ENCODE measurements at regions not wholly inside any gene's neighbourhood (a gene's known extent, or its start where the extent isn't known, plus 50 kb on each side); places are given as distances from the start of the nearest gene placed in this dataset.

DNA sequence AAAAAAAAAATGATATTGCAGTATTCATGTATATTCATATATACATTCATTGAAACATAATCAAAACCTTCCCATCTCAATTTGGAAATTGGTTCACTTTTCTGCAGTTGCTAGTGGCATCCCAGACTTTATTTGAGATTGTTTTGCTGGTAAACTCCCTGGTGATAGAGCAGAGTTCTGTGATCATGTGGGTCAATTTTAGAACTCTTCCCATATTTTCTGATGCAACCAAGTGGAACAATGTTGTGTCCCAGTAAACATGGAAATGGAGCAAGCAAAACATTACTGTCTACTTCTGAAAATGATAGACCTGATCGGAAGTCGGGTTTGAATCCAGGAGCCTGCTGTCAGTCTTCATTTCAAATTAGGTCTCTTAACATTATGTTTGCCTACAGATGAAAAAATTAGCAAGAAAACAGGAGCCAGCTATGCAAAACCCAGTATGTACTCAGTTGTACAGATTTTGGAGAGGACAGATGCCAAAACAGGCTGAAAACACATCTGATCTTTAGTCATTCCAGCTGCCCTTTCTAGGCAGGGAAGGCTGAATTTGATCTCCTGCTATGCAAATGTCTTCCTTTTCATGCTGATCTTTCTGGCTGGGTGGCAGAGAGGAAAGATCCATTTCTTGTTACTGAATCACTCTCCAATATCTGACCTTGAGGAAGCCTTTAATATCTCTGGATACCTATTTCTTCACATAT, 786.6 kb upstream of the SOX9 start:
- TF ChIP-seq, protein P1, sequence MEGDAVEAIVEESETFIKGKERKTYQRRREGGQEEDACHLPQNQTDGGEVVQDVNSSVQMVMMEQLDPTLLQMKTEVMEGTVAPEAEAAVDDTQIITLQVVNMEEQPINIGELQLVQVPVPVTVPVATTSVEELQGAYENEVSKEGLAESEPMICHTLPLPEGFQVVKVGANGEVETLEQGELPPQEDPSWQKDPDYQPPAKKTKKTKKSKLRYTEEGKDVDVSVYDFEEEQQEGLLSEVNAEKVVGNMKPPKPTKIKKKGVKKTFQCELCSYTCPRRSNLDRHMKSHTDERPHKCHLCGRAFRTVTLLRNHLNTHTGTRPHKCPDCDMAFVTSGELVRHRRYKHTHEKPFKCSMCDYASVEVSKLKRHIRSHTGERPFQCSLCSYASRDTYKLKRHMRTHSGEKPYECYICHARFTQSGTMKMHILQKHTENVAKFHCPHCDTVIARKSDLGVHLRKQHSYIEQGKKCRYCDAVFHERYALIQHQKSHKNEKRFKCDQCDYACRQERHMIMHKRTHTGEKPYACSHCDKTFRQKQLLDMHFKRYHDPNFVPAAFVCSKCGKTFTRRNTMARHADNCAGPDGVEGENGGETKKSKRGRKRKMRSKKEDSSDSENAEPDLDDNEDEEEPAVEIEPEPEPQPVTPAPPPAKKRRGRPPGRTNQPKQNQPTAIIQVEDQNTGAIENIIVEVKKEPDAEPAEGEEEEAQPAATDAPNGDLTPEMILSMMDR (IDR thresholded peaks at IDR 0.05; ENCODE audit: insufficient read depth, low read length, poor library complexity, severe bottlenecking), result no peak
- no peak for TF ChIP-seq EZH2phosphoT487 (conservative IDR thresholded peaks at IDR 0.05; ENCODE audit: low read length)
